8988T (cell line): ENCODE measurements at regions not wholly inside any gene's neighbourhood (a gene's known extent, or its start where the extent isn't known, plus 50 kb on each side); places are given as distances from the start of the nearest gene placed in this dataset.

Experiments
- DNase-seq: peaks from one replicate; pipeline ENCODE4 v3.0.0; 2011

- DNase-seq = no peak
These were observed 158.1 kb upstream of the MTNR1B start for GRCh38 chr11:92811341-92811740.

- no peak for DNase-seq
These were observed 156.6 kb upstream of the MTNR1B start for GRCh38 chr11:92812841-92813240.

- no peak for DNase-seq
These were observed 149.6 kb upstream of the MTNR1B start for GRCh38 chr11:92819830-92820229.

GRCh38 chr11:92820860-92821259 lies 148.6 kb upstream of the MTNR1B start:
- no peak for DNase-seq

GRCh38 chr11:92822410-92822809 lies 147.0 kb upstream of the MTNR1B start:
- DNase-seq = no peak

GRCh38 chr11:92826136-92826535 lies 143.3 kb upstream of the MTNR1B start:
- DNase-seq = no peak

- no peak for DNase-seq
These were observed 142.8 kb upstream of the MTNR1B start for GRCh38 chr11:92826603-92827002.

GRCh38 chr11:92827132-92827531 lies 142.3 kb upstream of the MTNR1B start:
- no peak for DNase-seq

GRCh38 chr11:92828556-92828955 lies 140.9 kb upstream of the MTNR1B start:
- DNase-seq = no peak

- DNase-seq = no peak
These were observed 140.3 kb upstream of the MTNR1B start for GRCh38 chr11:92829121-92829520.

- DNase-seq = no peak
These were observed 139.8 kb upstream of the MTNR1B start for GRCh38 chr11:92829671-92830070.

GRCh38 chr11:92830377-92831155 lies 138.9 kb upstream of the MTNR1B start:
- no peak for DNase-seq

- no peak for DNase-seq
These were observed 135.0 kb upstream of the MTNR1B start for GRCh38 chr11:92834296-92835020.

GRCh38 chr11:92837595-92837994 lies 131.9 kb upstream of the MTNR1B start:
- DNase-seq = no peak

GRCh38 chr11:92838759-92839310 lies 130.6 kb upstream of the MTNR1B start:
- no peak for DNase-seq

GRCh38 chr11:92839450-92839849 lies 130.0 kb upstream of the MTNR1B start:
- DNase-seq = no peak

- DNase-seq = no peak
These were observed 127.7 kb upstream of the MTNR1B start for GRCh38 chr11:92841719-92842118.

GRCh38 chr11:92843455-92843854 lies 126.0 kb upstream of the MTNR1B start:
- no peak for DNase-seq

GRCh38 chr11:92844197-92844596 lies 125.3 kb upstream of the MTNR1B start:
- DNase-seq = no peak

- no peak for DNase-seq
These were observed 124.1 kb upstream of the MTNR1B start for GRCh38 chr11:92845390-92845789.

GRCh38 chr11:92845805-92846204 lies 123.6 kb upstream of the MTNR1B start:
- no peak for DNase-seq

- no peak for DNase-seq
These were observed 122.8 kb upstream of the MTNR1B start for GRCh38 chr11:92846491-92847125.

- DNase-seq = no peak
These were observed 120.9 kb upstream of the MTNR1B start for GRCh38 chr11:92848578-92848977.
